HG02852 (cell line): ENCODE measurements at regions not wholly inside any gene's neighbourhood (a gene's known extent, or its start where the extent isn't known, plus 50 kb on each side); places are given as distances from the start of the nearest gene placed in this dataset.

Source experiments
- ATAC-seq: cut with Tn5 transposase; IDR thresholded peaks from one replicate; pipeline ENCODE4 v1.9.1; 2021; ENCODE audit warnings: mild to moderate bottlenecking, moderate library complexity; ENCODE audit not compliant: unreplicated experiment

GRCh38 chr2:8086796-8087479, 594.9 kb upstream of the ID2 start:
- ATAC-seq = no peak

GRCh38 chr2:8087480-8087840, 594.4 kb upstream of the ID2 start:
- ATAC-seq = no peak

- ATAC-seq = no peak
These were observed 593.0 kb upstream of the ID2 start for GRCh38 chr2:8088810-8089209.

- ATAC-seq = no peak
These were observed 592.3 kb upstream of the ID2 start for GRCh38 chr2:8089596-8089995.

- ATAC-seq = peak; percentile 71
These were observed 590.8 kb upstream of the ID2 start for GRCh38 chr2:8090748-8091700.

- no peak for ATAC-seq
These were observed 587.3 kb upstream of the ID2 start for GRCh38 chr2:8094526-8094925.

- ATAC-seq = no peak
These were observed 585.9 kb upstream of the ID2 start for GRCh38 chr2:8095978-8096377.

- ATAC-seq = no peak
These were observed 585.4 kb upstream of the ID2 start for GRCh38 chr2:8096484-8096883.

GRCh38 chr2:8098476-8099266, 583.2 kb upstream of the ID2 start:
- no peak for ATAC-seq

GRCh38 chr2:8099267-8099582, 582.6 kb upstream of the ID2 start:
- no peak for ATAC-seq

GRCh38 chr2:8101614-8102277, 580.1 kb upstream of the ID2 start:
- ATAC-seq = no peak

- no peak for ATAC-seq
These were observed 579.4 kb upstream of the ID2 start for GRCh38 chr2:8102470-8102869.

GRCh38 chr2:8103085-8103708, 578.7 kb upstream of the ID2 start:
- ATAC-seq = no peak

- ATAC-seq = no peak
These were observed 574.7 kb upstream of the ID2 start for GRCh38 chr2:8107150-8107549.

- no peak for ATAC-seq
These were observed 574.1 kb upstream of the ID2 start for GRCh38 chr2:8107621-8108378.

GRCh38 chr2:8110716-8111115, 571.1 kb upstream of the ID2 start:
- ATAC-seq = no peak

GRCh38 chr2:8111193-8111592, 570.7 kb upstream of the ID2 start:
- no peak for ATAC-seq

GRCh38 chr2:8115456-8115855, 566.4 kb upstream of the ID2 start:
- no peak for ATAC-seq

- ATAC-seq = no peak
These were observed 565.9 kb upstream of the ID2 start for GRCh38 chr2:8115966-8116365.

- peak; percentile 98 for ATAC-seq
These were observed 565.2 kb upstream of the ID2 start for GRCh38 chr2:8116661-8117060.
